ENCODE measurements at regions not wholly inside any gene's neighbourhood (a gene's known extent, or its start where the extent isn't known, plus 50 kb on each side); places are given as distances from the start of the nearest gene placed in this dataset.

DNA sequence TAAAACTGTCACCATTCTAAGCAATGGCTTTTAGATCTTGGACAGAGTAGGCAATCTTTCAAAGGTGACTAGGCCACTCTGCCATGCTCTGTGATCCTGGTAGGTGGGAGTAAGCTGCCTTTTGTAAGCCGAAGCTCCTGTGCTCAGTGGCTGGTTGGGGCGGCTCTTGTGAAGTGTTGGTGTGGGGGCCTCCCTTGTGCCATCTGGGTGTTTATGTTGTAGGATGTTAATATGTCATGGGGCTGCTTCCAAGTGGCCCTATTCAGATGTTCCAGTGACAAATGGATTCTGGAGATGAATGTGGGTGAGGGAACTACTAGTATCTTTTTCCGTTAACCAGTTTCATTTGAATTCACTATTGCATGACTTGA is 116.8 kb upstream of the SPRED2 start:
- DNase-seq: no peak

DNA sequence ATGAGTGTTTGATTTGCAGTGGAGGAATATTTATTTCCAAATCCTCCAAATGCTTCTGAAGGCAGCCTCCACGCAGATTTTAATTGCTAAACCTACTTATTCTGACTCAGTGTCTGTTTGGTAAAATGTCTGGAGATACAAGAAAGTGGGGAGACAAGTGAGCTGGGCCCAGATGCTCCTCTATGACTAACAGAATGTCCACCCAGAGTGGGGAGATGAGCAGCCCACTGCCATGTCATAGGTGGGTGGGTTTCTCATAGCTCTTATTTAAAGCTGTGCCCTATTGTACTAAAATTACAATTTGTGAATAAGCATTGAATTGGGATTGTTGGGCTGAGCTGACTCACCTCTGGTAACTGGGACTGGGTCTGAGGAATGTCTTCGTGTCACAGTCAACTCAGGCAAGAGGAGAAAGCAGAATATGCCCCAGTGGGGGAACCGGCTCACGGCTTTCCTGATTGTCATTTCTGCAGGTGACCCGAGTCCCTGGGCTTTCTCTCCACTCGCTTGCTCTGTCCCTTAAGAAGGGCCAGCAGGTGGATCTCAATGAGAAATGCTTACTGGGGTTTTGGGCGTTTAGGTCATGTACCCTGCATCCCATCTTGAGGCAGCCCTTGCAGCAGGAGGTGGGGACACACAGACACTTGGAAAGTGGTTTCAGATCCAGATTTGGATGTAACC is 116.3 kb upstream of the SPRED2 start:
- DNase-seq: no peak

DNA sequence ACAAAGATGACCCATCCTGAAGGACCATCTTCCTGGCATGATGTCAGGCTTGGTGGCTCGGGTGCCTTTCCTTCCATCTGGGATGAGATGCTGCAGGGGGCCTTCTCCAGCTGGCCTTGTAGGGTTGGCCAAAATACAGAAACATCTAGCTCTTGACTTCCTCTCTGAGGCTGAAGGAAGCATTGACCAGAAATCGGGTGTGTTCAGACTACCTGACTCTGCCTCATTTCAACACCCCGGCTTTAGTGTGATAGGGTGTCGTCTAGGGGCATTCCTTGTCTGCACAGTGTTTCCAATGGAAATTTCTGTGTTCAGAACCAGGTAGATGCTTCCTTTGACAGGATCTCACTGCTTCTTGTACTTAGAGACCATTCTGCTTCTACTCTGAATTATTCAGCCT is 115.7 kb upstream of the SPRED2 start:
- no peak for DNase-seq

DNA sequence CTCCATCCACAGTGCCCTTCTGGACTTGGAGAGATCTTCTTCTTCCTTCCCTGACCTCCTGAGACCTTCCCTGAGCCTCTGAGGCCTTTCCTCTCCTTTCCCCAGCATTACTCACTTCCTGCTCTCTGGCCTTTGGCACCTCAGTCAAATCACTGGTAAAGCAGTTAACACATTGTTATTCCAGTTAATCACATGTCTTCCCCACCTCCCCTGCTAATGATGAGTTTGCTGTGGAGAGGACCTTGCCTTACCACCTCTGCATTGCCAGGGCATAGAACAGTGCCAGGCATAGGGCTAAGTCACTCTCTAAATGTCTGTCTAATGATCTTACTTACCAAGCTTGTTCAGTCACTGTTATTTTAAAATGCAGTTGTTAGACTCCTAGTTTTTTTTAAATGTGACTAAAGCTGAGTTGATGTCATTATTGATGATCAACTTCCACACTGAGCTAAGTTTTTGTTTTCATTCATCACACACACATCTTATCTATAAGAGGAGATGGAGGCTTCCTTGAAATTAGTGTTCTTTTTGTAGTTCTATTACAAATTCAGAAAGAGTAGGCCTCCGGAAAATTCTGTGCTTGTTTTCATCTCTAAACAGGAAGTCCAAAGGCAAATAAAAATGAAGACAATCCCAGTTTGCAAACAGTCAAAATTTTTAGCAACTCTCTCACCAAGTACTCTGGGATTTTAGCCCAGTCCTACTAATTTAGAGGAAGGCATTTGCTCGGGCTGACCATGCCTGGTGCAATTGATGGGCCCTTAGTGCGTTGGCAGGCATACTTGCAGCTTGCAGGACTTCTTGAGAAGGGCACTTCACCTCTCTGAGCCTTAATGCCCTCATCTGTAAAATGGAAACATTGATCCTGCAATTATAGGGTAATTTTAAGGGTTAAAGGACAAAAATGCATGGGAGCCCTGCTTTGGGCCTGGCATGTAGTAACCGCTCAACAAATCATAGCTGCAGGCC is 113.7 kb upstream of the SPRED2 start:
- no peak for DNase-seq

DNA sequence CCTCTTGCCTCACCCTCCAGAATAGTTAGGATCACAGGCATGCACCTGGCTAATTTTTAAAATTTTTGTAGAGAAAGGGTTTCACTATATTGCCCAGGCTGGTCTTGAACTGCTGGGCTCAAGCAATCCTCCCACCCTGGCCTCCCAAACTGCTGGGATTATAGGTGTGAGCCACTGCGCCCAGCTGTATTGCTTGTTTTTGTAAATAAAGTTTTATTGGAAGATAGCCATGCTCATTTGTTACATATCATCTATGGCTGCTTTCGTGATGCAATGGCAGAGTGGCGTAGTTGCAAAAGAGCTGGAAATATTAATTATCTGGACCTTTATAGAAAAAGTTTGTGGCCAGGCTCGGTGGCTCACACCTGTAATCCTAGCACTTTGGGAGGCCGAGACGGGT is 109.4 kb upstream of the SPRED2 start:
- DNase-seq: no peak

DNA sequence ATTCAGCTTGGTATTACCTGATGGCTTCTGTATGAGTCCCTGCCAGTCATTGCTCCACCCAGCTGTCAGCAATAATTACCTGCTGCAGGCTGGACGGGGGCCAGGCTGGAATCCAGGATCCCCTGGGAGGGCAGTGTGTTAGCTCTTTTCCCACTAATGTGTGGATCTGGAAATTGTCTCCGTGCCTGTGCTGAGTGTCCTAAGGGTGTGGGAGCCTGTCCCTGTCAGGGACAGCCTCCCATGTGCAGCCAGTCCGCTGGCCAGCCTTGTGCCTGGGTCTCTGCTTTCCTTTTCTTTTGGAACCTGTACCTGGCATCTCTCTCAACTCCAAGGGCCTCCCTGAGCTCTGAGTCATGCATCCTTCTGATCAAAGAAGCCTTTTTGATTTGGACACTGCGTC is 107.2 kb upstream of the SPRED2 start:
- no peak for DNase-seq

DNA sequence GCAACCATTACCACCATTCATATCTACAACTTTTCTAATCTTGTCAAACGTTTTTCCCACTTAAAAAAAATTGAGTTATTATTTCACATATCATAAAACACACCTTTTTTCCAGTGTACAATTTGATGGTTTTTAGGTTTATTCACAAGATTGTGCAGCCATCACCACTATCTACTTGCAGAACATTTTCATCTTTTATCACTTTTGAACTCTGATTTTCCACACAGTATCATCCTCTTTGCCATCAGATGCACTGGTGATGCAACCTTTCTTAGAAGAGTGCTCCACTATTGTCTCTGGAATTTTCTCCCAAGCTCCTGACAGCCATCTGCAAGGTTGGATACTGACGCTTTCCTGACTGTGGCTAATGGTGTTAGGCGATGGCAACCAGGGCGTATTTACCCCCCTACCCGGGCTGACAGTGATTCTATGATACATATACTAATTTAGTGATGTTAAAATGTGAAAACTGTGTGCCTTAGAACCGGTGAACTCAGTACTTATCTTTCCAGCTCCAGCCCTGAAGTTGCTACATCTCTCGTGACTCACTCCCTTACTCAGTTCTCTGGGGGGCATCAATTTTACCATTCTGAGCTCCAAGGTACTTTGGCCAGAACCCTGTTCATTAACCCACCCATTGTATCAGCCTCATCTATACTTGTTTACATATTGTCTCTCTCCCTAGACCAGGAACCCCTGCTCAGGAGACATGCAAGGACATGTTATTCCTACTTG is 105.4 kb upstream of the SPRED2 start:
- no peak for DNase-seq

DNA sequence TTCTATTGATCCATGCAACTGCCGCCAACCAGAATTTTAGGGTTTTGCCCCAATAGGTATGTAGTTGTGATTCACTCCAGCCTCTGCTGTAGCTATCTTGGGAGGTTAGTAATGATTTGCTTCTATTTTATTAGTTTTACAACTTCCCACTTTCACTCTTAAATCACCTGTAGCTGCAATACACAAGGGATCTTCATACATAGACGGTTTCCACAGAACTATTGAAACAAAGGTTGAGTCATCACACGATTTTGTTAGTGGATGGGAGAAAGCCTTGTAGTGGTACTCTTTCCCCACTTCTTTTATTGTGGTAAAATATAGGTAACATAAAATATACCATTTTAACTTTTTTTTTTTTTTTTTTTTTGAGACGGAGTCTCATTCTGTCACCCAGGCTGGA is 104.2 kb upstream of the SPRED2 start:
- no peak for DNase-seq

DNA sequence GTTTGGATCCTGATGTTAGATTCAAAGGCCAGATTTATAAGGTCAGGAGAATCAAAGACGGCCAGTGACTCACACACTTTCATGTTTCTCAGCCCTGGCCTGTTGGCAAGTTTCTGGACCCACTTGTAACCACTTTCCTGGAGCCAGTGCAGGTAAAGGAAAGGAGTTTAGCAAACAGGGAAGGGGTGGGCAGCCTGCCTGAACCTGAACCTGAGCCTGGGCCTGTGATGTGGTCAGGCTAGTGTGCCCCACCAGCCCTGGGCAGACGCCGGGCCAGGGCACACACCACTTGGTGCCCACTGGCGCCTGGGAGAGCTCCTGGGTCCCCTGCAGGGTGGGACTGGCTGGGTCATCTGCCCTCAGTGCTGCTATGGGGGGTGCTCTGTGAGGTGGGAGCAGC is 100.5 kb upstream of the SPRED2 start:
- no peak for DNase-seq

DNA sequence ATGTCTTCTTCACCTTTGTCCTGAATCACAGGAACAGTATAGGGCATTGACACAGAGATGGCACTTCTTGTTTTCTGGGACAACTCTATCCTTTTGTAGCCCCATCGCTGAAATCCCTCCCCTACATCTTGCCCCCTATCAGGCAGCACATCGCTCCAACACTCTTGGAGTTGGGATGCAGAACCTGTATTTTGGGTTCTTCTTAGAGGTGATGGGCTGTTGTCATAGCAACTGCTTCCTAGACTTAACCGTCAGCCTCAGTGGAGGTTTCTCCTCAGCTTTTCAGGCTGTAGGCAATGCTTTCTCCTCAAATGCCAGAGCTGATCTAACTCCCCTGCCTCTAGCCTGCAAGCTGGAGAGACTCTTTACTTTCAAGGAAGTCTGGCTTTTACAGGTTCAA is 99.9 kb upstream of the SPRED2 start:
- no peak for DNase-seq

DNA sequence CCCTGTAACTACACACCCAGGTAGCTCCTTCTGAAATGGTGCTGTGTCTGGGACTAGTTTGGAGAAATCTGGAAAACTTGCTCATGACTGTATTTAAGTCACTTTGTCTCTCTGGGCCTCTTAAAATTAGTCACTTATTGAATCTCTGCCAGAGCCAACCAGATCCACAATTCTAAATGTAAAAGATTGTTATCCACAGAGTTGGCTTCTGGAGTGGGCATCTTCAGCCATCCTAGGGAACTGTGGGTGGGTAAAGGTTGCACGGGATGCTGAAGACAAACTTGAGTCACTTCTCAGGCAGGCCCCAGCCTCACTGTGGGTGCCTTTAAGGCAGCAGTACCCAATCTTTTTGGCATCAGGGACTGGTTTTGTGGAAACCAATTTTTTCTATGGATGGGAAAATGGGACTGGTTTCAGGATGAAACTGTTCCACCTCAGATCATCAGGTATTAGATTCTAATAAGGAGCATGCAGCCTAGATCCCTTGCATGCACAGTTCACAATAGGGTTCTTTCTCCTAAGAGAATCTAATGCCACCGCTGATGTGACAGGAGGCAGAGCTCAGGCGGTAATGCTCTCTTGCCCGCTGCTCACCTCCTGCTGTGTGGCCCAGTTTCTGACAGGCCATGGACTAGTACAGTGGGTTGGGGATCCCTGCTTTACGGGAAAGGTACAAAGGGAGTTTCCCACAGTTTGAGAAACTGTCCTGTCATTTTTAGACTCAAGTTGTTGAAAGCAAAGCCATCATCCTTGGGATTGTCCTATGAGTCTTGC is 98.3 kb upstream of the SPRED2 start:
- no peak for DNase-seq

DNA sequence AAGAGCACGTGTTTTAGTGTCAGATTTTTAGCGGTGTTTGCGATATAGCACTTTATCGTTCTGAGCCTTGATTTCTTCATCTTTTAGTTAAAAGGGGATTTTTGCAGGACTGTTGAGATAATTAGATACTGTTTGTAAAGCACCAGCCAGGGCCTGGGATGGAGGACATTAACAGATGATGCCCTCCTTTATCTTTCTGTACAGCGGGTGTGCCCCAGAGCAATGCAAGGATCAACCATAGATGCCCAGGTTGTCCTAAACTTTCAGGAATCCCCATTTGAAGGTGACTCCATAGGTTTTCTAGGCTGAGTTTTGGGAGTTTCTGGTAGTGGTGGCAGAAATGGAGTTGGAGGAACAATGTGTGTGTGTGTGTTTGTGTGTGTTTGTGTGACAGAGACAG is 97.0 kb upstream of the SPRED2 start:
- DNase-seq: no peak

DNA sequence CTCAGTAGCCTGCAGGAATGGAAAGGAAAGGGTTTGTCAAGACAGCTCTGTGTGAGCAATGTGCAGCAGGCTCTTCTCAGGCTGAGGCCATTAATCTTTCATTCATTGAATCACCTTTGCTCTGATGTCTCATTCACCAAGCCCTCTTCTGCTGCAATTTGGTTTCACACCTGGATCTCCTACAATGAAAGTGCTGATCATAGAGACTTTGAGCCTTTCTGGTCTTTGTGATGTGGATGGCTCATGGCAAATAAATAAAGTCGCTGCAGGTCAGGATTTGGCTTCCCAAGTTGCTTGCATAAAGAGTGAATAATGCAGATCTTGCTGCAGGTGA is 95.8 kb upstream of the SPRED2 start:
- no peak for DNase-seq

DNA sequence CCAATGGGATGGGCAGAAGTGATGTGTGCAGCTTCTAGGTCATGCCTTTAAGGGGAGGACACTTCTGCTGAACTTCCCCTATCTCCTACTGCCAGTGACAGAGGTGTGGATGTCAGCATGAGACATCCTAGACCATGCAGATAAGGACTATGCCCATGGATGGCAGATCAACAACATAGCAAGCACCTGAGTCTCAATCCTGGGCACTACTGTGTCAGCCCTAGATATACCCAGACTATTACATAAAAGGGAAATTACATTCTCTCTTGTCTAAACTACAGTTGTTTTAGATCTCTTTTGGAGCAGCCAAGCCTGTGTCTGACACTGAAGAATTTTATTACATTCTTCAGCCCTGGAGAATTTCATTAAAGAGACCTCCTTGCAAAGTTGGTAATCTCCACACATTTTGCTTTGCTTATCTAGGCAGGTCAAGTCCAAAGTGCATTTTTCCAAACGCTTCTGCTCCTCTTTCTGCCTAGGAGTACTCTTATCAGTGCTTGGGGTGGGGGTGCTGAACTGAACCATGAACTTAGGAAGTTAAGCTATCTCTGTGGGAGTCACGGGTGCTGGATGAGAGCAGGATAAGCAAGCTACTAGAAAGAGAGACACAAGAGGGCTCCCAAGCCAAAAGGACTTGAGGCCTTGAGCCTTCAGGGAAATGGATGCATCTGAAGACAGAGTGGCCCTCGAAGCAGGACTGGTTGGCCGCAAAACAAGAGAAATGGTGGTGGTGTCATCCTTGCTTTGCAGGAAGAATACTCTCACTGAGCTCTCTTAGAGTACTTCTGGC is 95.2 kb upstream of the SPRED2 start:
- DNase-seq: no peak

DNA sequence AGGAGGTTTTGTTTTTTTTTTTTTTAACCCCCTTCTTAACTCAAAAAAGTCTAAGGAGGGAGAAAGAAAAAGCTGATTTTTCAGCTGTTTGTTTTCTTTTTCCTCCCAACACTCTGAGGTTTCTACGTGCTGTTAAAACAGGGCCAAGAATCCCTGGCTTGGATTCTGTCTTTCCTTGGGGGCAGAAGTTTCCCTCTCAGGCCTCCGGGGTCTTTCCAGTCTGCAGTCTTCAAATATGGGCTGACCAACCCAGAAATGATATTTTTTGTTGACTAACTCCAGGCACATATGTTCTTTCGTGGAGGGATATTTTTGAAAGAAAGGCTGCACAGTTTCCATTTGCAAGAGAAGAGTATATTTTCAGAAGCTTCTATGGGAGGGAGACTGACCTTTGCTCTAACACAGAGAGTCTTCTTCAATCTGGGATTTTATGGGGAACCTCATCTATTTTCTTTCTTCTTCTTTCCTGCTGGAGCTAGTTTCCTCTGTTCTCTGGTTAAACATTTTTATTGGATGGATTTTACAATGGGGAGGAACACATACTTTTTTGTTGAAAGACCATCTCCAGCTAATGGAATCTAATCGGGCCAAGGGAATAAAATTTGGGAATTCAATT is 93.3 kb upstream of the SPRED2 start:
- no peak for DNase-seq

DNA sequence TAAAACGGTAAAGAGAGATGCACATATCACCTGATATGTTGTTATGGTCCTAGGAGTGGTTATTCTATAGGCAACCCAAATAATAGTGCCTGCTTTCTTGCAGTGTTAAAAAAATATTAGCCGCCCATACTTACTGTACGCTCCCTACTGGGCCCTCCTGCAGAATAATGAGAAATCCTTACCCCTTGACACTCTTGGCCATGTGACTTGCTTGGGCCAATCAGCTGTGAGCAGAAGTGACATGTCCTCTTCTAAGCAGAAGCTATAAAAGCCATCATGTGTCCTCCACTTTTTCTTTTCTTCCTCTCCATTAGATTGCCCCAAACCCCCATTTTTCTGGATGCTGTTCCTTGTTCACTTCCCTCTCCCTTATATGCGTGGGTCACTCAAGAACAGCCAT is 90.5 kb upstream of the SPRED2 start:
- no peak for DNase-seq

DNA sequence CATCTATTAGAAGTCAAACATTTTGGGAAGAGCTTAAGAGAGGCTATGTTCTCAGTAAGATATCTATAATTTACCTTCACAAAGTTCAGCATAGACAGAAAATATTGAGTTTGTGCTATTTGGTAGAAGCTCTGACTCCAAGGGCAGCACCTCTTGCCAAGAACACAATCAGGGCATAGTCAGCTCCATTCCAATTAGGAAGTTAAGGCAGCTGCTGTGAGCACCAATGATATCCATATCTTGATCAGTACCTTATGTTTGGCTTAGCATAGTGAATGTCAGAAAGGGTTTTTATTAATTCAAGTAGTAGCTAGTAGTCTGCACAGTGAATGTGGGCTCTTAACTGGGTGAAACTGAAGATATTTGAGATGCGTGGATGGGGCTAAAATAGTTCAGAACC is 86.4 kb upstream of the SPRED2 start:
- DNase-seq: no peak

DNA sequence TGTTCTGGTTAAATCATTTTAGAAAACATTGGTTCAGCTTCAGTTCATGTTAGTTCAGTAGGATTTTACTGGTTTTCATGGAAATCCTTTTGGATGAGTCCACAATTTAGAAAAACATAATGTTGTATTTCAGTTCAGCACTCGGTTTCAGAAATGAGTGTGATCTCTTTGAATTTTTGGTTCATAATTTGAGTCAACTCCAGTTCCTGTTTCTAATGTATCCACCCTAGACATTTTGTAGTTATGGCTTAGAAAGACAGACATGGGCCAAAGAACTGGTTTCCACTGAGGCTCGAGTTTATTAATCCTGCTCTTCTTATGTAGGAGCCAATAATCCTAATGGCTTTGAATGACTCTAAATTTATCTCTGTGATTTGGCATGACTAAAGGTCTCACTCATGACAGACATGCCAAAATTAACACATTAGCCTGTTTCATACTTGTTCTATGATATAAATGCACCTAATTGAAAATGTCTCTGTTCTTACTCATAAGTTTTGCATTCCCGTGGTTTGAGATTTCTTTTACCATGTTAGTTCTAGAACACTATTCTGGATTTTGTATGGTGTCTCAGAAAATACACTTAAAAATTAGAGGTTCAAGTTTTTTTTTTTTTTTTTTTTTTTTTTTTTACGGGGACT is 82.3 kb upstream of the SPRED2 start:
- no peak for DNase-seq

DNA sequence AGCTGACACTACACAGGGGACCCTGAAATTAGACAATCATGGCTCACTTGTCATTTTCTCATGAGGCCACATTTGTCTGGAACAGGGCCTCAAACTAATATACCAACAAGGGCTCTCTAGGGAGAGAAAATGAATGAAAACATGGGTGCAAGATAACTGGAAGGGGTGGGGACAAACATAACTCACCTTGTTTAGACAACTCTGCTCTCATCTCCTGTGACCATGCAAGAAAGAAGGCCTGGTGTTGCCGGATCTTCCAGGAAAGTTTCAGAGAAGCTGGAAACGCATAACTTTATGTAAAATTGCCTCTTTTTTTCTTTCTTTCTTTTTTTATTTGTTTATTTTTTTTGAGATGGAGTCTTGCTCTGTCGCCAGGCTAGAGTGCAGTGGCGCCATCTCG is 80.4 kb upstream of the SPRED2 start:
- DNase-seq: no peak

DNA sequence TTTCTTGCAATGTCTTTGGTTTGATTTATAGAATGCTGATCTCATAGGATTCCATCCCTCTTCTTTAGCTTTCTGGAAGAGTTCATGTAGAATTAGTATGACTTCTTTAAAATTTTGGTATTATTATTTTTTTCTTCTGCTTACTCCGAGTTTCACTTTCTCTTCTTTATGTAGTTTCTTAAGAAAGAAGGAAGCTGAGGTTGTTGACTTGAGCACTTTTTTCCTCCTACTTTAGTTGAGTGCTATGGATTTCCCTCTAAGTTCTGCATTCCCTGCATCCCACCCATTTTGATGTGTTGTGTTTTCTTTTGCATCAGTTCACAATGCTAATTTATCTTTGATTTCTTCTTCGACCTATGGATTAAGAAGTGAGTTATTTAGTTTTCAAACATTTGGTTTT is 78.9 kb upstream of the SPRED2 start:
- no peak for DNase-seq

DNA sequence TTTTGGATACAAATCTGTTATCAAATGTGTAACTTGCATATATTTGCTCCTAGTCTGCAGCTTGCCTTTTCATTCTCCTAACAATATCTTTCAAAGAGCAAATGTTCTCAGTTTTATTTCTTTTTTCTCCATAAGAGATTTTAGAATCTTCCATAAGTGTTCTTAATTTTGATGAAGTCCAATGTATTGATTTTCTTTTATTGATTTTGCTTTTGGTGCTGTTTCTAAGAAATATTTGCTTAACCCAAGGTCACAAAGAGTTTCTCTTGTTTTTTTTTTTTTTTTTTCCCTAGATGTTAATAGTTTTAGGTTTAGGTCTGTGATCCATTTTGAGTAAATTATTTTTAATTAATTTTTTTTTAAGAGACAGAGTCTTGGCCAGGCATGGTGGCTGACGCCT is 75.8 kb upstream of the SPRED2 start:
- no peak for DNase-seq
